NCI-H1048 (cell line): ENCODE measurements at regions not wholly inside any gene's neighbourhood (a gene's known extent, or its start where the extent isn't known, plus 50 kb on each side); places are given as distances from the start of the nearest gene placed in this dataset.
"Not testable (repeated sequence)": the region's sequence is repeated elsewhere in the genome, so short reads cannot be mapped to it uniquely, and the experiment has no call there.

ENCODE experiments used
- DNase-seq: peaks from one replicate; lab custom pipeline; 2025; lab: John Stamatoyannopoulos, UW

DNA sequence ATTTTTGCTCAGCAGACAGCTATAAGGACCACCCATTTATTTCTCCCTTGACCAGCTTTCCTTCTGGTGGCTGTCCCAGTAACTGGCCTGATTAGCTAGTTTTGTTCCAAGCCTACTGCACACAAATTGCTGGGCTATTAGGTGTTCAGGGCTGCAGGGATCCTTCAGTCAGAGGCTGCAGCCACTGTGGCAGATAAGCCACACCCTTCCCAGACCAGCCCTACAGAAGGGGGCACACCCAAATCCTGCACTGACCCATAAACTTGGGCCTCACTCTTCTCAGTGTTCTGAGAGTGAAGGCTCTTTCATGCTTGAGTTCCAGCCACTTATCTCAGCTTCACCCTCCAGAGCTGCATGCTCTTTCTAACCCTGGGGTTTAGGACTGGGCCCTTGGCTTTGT, 200.0 kb downstream of the AASDHPPT start:
- DNase-seq, result no peak

DNA sequence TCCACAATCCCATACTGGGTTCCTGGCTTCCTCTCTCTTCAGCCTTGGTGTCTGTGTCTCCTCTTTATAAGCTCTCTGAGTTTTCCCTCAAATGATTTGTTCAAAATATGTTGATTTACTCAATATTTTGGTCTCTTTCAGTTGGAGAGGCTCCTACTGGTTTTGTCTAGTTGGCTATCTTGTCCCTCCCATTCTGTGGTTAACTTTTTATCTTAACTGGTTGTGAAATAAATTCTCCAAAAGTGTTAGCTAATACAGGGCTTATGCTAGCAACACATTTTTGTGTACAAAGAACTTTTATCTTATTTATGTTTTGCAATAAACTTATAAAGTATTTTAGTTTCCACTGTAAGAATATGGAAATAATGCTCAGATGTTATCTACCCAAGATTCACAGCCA, 200.9 kb downstream of the AASDHPPT start:
- DNase-seq, result no peak

DNA sequence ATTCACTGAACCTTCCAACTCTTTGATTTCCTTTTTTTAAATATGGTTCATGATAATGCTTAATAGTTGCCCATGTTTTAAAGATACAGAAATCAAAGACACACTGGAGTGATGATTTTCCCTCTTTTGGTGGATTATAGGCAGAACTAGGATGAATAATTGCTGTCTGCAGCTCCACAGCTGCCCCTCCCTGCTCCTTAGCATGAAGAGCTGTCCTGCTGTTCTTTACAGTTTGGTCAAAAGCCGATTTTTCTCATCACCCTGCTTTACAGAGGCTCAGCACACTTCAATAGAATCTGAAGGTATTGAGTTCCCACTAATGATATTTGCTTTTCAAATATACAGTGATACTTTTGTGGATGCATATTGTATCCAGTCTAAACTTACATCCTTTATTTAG, 202.6 kb downstream of the AASDHPPT start:
- no peak for DNase-seq

DNA sequence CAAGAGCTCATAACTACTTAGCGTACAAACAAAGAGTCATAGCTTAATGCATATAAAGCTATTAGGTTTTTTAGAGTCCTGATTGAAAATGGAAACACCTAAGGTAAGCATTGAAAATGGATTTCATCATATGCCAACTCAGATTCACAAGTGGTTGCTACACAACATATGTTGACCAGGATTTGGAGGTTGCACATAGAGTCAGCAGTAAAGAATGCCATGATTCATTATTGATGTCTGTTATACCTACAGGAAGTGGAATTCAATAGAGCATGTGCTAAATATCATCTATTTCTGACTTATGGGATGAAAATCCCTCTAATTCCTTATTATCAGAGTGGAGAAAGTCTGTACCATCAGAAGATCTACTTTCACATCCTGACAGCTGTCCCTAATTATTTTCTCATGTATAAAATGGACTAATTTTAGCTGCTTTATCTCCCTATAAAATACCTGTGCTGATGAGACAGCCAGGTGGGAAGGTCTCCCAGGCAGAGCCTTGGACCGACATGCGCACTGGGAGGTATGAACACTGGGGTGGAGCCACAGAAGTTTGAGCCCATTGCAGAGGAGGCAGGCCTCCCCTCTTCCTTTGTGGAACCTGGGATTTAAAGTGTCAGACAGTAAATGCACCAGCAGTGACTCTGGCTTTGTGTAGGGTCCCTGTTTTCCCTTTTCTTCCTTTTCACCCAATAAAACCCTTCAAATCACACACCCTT, 204.2 kb downstream of the AASDHPPT start:
- DNase-seq, result no peak

DNA sequence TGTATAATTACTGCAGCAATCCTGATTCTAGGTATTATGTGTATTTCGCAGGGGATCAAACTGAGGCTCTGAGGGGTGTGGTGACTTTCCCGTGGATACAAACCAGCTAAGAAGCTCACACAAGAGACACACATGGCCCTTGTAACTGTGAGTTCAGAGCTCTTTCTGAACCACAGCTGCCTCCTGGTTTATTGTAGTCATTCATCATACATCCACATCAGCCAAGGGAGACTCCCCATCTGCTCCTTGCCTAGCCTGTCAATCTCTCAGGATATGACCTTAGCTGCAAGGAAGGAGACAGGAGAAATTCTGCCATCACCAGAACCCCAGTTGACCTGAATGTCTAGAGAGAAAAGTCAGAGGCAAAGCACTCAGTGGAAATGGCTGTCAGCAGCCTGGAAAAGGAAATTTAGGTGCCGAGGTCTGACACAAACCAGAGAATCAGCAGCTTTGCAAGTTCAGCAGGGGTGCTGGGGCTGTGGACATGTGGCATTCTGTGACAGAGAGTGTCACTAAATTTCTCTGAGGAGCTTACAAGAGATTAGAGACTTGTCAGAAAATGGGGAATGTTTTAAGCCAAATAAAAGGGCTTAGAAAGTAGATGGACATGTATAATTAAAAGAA, 209.5 kb downstream of the AASDHPPT start:
- no peak for DNase-seq

DNA sequence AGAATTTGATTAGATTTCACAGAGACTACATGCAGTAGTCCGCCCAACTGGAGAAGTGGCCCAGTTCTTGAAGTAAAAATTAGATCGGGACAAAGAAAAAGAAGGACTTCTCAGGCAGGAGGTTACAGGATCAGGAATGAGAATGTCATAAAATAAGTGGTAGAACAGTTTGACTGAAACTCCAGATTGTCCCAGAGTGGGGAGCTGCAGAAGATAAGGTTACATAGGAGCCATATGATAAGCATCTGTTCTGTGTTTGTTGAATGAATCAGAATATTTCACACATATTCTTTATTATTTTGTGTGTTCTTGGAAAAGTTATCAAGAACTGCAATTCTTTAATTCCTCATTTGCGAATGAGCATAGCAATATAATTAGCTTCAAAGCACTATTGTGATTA, 210.6 kb downstream of the AASDHPPT start:
- no peak for DNase-seq

DNA sequence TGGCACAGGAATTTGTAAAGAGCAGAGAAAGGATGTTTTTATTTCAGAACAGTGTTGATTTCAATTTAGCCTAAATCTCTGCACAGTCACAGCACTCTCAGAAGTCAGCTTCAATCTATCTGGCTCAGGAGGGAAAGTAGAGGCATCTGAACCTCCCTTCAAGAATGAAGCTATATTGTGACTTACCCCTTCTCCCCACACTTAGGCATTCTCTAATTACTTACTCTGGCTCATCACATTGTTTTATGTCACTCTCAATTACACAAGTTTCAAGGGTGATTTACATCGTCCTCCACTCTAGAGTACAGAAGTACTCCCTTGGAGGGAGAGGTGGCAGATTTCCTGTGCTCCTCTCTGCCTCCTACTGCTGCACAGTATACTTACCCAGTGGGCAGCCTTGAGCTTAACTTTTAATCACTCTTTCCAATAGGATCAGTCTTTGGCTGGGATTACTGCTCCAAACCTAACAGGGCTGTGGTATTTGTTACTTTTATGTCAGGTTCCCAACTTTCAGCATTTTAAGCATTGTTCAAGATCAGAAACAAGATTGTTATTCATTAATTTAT, 211.4 kb downstream of the AASDHPPT start:
- DNase-seq, result no peak

DNA sequence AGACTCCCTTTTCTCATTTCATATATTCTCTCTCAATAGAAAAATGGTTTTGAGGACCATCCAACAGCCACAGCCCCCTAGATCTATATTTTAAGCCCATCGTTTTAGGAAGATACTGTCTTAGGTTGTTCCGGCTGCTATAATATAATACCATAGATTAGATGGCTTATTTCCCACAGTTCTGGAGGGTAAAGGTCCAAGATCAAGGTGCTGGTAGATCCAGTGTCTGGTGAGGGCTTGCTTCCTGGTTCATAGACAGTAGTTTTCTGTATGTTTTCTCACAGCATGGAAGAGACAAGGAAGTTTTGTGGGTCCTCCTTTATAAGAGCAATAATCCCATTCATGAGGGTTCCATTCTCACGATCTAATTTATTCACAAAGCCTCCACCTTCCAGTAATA, 215.1 kb downstream of the AASDHPPT start:
- DNase-seq, result no peak

DNA sequence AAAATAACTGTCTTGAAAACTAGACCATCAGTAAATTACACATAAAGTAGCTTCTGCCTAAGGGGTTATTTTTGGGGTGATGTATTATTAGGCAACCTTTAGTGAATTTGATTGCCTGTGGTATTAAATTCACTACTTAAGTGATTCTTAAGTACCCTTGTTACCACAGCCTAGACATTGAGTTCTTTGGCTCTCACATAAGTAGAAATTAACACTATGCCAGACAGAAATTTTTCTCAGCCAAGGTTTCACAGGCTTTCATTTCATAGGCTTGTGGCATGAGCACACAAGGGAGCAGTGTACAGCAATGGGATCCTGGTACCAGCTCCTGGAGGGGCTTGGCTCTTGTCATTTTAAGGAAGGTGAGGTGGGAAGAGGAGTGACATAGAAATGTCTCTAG, 218.5 kb downstream of the AASDHPPT start:
- DNase-seq, result no peak

DNA sequence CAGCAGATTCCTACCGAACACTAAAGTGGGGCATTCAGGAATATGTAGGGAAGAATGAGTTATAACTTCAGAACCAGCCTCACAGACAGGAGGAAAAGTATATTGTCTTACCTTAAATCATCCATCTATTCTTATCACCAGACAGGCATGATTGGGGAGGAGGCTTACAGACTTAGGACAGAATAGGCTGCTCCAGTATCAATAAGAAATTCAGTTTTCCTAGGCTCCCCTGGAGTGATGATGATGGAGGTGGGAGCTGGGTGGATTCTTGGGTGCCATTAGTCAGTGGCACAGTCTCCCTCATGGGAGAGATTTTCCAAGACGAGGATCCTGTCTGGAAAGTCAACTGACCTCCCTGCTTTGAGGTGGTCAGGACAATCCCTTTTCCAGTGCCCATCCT, 225.0 kb downstream of the AASDHPPT start:
- no peak for DNase-seq

DNA sequence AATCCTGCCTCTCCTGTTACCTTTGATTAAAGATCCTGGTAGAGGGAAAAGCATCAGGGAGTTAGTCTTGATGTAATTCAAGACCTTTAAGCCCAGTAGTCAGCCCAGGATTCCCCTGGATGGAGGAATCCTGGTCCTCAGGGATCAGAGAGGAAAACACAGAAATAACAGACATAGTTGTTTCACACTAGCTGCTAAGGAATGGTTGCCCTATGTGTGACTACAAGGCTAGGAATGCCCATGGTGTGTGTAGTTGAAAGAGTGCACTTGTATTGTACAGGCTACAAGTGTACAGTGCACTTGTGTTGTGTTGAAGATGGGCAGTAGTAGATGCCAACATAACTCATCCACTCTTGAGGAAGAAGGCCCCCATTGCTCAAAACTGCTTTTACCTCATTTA, 226.8 kb downstream of the AASDHPPT start:
- no peak for DNase-seq

DNA sequence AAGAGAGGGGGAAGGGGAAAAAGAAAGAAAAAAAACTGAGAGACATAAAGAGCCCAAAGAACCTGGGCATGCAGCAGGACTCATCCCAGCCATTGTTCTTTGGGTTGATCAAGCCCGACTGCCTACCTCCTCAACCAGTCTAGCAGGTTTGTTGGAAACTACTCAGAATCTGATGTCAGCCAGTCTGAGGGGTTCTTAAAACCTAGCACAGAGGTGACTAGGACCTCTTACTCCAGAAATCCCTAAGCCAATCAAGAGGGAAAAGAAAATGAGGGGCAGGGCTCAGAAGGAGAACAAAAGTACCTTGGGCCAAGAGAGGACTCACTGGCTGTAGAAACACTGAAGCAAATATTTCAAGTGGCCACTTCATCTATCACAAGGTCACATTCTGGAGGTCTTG, 228.0 kb downstream of the AASDHPPT start:
- DNase-seq, result no peak

DNA sequence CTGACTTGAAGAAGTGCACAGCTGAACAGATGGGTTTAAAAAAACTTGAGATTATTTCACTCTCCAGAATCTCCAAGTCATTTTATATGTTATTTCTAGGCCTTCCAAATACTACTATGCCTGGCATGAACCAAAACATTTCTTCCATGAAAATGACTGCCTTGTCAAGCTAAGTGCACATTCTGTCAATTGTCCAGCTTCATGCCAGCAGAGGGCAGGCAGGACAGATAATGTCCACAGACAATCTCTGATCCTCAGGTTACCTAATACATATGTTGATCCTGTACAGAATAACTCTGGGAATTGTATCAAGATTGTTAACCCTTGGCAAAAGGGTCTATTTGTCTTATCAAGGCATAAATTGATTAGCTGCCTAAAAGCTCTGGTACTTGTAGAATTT, 229.5 kb downstream of the AASDHPPT start:
- no peak for DNase-seq

DNA sequence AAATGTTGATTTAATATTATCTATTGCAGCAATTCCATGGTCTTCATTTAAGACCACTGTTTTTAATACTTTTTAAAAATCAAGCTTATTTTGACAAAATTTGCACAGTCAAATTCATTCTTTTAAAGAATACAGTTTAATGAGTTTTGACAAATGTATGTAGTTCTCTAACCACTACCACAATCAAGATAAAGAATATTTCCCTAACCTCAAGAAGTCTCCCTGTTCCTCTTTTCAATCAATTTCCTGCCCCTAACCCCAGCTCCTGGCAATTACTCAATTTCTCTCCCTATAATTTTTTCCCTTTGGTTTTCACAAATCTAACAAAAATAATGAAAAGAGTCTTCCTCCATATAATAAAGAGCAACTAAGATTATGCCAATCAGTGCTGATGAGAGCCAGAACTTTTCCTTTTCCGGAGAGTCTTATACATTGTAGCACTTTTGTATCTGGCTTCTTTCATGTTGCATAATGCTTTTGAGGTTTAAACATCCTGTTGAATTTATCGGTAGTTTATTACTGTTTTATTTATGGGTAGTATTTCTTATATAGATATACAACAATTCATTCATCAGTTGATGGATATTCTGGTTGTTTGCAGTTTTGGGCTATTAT, 231.7 kb downstream of the AASDHPPT start:
- DNase-seq, result no peak

DNA sequence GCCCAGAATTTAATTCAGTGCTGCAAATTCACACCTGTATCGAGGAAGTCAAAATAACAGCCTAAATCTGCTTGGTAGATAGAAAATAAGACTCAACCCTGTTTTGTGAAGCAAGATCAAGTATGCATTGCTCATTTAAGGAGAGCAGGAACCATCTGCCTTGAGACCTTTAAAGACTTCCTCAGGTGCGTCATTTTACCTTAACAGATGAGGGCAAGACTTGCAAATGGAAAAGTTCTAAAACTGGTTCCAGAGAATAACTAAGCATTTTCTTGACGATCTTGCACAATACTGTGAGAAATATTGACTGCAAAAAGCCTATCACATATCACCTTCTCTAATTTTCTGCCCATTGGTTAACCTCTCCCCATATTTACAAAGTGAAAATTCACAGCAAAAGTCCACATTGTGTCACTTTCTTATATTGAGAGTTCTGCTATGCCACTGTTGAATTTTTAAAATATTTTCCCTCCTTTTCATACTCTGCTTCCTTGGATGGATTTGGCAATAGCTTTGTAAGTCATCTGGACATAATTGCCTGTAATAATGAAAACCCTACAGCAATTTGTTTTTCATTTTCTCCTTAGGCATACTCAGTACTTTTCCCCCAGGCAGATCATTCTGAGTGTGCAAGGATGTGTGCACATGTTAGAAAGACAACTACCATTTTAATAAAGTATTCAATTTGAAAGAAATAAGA, 234.2 kb downstream of the AASDHPPT start:
- DNase-seq, result no peak

DNA sequence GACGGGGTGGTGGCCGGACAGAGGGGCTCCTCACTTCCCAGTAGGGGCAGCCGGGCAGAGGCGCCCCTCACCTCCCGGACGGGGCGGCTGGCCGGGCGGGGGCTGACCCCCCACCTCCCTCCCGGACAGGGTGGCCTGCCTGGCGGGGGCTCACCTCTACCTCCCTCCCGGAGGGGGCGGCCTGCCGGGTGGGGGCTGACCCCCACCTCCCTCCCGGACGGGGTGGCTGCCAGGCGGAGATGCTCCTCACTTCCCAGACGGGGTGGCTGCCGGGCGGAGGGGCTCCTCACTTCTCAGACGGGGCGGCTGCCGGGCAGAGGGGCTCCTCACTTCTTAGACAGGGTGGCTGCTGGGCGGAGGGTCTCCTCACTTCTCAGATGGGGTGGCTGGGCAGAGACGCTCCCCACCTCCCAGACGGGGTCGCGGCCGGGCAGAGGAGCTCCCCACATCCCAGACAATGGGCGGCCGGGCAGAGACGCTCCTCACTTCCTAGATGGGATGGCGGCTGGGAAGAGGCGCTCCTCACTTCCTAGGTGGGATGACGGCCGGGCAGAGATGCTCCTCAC, 239.8 kb downstream of the AASDHPPT start:
- not testable (repeated sequence) for DNase-seq

DNA sequence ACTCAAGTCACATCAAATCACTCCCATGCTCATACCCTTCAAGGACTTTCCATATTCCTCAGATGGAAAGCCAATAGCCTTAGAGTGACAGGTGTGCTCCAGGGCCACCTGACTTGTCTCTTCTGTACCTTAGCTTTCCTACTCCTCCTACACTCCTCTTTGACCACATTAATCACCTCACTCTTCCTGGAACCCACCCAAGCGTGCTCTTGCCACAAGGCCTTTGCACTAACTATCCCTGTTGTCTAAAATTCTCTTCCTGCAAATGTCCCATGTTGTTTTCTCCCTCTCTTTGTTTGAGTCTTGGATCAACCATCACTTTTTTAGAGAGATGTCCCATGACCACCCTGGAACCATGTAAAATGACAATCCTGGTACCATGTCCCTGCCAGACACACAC, 244.1 kb downstream of the AASDHPPT start:
- DNase-seq, result no peak

DNA sequence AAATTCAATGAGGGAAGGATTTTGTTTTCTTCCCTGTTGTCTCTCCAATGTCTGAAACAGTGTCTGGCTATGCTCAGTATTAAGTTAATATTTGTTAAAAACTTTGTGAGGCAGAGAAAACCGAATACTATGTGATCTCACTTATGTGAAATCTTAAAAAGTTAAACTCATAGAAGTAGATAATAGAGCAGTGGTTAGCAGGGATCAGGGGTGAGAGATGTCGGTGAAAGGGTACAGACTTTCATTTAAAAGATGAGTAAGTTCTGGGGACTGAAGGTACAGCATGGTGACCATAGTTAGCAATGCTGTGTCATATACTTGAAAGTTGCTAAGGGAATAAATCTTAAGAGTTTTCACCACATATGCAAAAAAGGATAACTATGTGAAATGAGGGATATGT, 244.6 kb downstream of the AASDHPPT start:
- no peak for DNase-seq

DNA sequence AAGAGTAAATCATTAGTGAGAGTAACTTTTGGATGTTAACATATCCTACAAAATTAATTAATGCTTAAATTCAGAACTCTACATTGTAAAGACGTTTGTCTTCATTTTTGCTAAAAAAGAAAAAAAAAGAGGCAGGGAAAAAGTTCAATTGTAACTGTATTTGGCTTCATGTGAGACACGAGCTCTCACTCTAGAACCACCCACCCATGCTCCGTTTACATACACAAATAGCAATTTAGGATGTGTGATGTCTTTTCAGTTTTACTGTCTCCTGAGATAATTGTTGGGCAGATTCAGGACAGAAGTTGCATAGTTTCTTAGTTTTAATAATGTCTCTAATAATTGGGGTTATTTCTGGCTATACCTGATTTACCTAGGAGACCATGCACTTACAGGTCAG, 248.6 kb downstream of the AASDHPPT start:
- DNase-seq, result no peak

DNA sequence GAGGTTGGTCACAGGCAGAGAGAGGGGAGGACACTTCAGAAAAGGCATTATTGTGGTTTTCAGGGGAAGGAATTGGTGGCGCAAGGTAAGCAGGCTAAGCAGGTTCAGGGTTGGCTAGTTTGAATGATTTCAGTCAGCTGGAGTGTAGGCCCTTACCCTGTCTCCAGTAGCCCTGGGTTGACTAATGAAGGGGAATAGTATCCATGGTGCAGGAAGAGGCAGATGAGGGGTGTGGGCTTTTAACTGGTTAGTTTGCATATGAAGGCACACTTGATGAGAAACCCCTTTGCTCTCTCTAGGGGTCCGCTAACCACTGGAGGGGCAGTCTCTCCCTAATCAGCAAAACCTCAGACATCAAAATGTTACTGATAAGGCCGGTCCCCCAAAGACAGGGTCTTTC, 249.7 kb downstream of the AASDHPPT start:
- no peak for DNase-seq

DNA sequence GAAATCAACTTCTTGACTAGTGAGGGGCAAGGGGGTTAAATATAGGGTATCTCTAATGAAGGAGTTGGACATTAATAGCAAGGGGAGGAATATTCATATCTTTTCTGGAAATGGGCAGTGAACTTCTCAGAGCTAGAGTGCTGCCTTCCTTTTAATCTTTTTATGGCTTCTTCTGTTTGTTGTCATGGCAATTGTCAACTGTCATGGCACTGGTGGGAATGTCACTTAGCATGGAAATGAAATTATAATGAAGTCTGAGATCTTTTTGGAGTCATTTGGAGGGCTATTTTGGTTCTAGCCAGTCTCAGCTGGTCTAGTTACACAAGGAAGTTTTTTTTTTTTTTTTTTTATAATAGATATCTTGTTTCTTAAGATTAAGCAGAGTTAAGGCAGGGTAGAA, 250.2 kb downstream of the AASDHPPT start:
- no peak for DNase-seq

DNA sequence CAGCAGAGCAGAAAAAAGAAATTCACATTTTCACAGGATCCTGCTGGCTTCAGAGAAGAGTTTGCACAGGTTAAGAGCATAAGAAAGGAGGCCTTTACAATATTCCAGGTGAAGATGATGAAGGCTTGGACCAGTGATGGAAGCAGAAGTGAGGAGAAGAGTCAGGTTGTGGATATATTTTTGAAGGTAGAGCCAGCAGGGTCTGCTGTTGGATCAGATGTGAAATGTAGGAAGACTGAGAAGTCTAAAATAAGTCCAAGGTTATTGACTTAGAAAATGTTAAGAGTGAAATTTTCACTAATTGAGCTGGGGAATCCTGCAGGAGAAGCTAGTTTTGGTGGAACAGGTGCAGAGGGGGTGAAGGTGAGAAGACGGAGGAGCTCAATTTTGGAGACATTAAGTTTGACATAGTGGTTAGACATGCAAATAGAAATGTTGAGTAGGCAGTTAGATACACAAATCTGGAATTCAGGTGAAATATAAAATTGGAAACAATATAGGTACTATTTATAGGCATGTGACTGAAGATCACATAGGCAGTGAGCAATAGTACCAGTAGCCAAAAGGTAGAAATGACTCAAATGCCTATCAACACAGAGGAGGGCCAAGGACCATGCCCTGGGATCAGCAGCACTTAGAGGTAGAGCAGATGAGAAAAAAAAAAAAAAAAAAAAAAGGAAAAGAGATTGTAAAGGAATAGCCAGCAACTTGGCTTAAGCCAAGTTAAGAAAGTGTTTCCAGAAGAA, 252.0 kb downstream of the AASDHPPT start:
- DNase-seq, result no peak
